ENCODE measurements at regions not wholly inside any gene's neighbourhood (a gene's known extent, or its start where the extent isn't known, plus 50 kb on each side); places are given as distances from the start of the nearest gene placed in this dataset.
A peak's percentile ranks its signal among the peaks of the same experiment; 100 is the strongest.

- ATAC-seq (peak; percentile 65), DNase-seq (ENCODE audit: low spot score) (peak; percentile 40)
- H2AFZ ChIP-seq = no peak overlapping the region
- no peaks in the 10 kb centered on the region for H3K36me3 Mint-ChIP-seq (ENCODE audit: low read depth)
- no peaks in the 10 kb centered on the region for H3K27me3 Mint-ChIP-seq (ENCODE audit: insufficient read depth, low read depth, poor library complexity)
- H3K4me1 ChIP-seq (ENCODE audit: insufficient read depth) = peaks cover 5% of the 10 kb centered on the region; the same call in 1 of the 2 replicates
- H3K4me3 Mint-ChIP-seq = no peak overlapping the region
- H3K36me3 ChIP-seq (ENCODE audit: insufficient read depth) = no peaks in the 10 kb centered on the region
- no peaks in the 10 kb centered on the region for H3K9me3 Mint-ChIP-seq
- no peak overlapping the region for H3K27ac ChIP-seq (ENCODE audit: low read depth)
- H3K9me2 ChIP-seq (ENCODE audit: insufficient read depth) = peaks cover 8% of the 10 kb centered on the region; the same call in 1 of the 2 replicates
- H3F3A ChIP-seq (replicated peaks; ENCODE audit: low read depth) = no peaks in the 10 kb centered on the region
- no peak overlapping the region for H3K4me2 ChIP-seq
- H3K4me1 Mint-ChIP-seq = peaks cover 7% of the 10 kb centered on the region
- H3K4me3 ChIP-seq = no peak overlapping the region
- no peaks in the 10 kb centered on the region for H4K20me1 ChIP-seq (replicated peaks; ENCODE audit: insufficient read depth)
- no peaks in the 10 kb centered on the region for H3K27me3 ChIP-seq (ENCODE audit: insufficient read depth)
- no peaks in the 10 kb centered on the region for H3K79me2 ChIP-seq (replicated peaks; ENCODE audit: insufficient read depth)
- peak overlapping the region; percentile 14; the same call in 1 of the 2 replicates for H3K27ac Mint-ChIP-seq
- no peak for TF ChIP-seq CREB1 (CRISPR knock-in tag; IDR thresholded peaks at IDR 0.05; ENCODE audit: low read depth)
- TF ChIP-seq CTCF (conservative IDR thresholded peaks at IDR 0.05; ENCODE audit: low read depth in 2 of 2) = no peak
- no peak for TF ChIP-seq ZNF114 (CRISPR knock-in tag; IDR thresholded peaks at IDR 0.05)
- TF ChIP-seq, protein P1, sequence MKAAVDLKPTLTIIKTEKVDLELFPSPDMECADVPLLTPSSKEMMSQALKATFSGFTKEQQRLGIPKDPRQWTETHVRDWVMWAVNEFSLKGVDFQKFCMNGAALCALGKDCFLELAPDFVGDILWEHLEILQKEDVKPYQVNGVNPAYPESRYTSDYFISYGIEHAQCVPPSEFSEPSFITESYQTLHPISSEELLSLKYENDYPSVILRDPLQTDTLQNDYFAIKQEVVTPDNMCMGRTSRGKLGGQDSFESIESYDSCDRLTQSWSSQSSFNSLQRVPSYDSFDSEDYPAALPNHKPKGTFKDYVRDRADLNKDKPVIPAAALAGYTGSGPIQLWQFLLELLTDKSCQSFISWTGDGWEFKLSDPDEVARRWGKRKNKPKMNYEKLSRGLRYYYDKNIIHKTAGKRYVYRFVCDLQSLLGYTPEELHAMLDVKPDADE (IDR thresholded peaks at IDR 0.05) = no peak
- TF ChIP-seq REST (IDR thresholded peaks at IDR 0.05; ENCODE audit: unreplicated experiment) = no peak
- TF ChIP-seq, protein P2, sequence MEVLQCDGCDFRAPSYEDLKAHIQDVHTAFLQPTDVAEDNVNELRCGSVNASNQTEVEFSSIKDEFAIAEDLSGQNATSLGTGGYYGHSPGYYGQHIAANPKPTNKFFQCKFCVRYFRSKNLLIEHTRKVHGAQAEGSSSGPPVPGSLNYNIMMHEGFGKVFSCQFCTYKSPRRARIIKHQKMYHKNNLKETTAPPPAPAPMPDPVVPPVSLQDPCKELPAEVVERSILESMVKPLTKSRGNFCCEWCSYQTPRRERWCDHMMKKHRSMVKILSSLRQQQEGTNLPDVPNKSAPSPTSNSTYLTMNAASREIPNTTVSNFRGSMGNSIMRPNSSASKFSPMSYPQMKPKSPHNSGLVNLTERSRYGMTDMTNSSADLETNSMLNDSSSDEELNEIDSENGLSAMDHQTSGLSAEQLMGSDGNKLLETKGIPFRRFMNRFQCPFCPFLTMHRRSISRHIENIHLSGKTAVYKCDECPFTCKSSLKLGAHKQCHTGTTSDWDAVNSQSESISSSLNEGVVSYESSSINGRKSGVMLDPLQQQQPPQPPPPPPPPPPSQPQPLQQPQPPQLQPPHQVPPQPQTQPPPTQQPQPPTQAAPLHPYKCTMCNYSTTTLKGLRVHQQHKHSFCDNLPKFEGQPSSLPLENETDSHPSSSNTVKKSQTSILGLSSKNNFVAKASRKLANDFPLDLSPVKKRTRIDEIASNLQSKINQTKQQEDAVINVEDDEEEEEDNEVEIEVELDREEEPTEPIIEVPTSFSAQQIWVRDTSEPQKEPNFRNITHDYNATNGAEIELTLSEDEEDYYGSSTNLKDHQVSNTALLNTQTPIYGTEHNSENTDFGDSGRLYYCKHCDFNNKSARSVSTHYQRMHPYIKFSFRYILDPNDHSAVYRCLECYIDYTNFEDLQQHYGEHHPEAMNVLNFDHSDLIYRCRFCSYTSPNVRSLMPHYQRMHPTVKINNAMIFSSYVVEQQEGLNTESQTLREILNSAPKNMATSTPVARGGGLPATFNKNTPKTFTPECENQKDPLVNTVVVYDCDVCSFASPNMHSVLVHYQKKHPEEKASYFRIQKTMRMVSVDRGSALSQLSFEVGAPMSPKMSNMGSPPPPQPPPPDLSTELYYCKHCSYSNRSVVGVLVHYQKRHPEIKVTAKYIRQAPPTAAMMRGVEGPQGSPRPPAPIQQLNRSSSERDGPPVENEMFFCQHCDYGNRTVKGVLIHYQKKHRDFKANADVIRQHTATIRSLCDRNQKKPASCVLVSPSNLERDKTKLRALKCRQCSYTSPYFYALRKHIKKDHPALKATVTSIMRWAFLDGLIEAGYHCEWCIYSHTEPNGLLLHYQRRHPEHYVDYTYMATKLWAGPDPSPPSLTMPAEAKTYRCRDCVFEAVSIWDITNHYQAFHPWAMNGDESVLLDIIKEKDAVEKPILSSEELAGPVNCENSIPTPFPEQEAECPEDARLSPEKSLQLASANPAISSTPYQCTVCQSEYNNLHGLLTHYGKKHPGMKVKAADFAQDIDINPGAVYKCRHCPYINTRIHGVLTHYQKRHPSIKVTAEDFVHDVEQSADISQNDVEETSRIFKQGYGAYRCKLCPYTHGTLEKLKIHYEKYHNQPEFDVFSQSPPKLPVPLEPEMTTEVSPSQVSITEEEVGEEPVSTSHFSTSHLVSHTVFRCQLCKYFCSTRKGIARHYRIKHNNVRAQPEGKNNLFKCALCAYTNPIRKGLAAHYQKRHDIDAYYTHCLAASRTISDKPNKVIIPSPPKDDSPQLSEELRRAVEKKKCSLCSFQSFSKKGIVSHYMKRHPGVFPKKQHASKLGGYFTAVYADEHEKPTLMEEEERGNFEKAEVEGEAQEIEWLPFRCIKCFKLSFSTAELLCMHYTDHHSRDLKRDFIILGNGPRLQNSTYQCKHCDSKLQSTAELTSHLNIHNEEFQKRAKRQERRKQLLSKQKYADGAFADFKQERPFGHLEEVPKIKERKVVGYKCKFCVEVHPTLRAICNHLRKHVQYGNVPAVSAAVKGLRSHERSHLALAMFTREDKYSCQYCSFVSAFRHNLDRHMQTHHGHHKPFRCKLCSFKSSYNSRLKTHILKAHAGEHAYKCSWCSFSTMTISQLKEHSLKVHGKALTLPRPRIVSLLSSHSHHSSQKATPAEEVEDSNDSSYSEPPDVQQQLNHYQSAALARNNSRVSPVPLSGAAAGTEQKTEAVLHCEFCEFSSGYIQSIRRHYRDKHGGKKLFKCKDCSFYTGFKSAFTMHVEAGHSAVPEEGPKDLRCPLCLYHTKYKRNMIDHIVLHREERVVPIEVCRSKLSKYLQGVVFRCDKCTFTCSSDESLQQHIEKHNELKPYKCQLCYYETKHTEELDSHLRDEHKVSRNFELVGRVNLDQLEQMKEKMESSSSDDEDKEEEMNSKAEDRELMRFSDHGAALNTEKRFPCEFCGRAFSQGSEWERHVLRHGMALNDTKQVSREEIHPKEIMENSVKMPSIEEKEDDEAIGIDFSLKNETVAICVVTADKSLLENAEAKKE (CRISPR knock-in tag; IDR thresholded peaks at IDR 0.05) = no peak
- no peak for TF ChIP-seq EZH2phosphoT487 (IDR thresholded peaks at IDR 0.05; ENCODE audit: unreplicated experiment)
- TF ChIP-seq NANOG (IDR thresholded peaks at IDR 0.05; ENCODE audit: borderline replicate concordance) = no peak
- TF ChIP-seq POLR2AphosphoS5 (IDR thresholded peaks at IDR 0.05; ENCODE audit: low read depth) = no peak
- no peak for TF ChIP-seq STAT1 (IDR thresholded peaks at IDR 0.05; ENCODE audit: unreplicated experiment)
- no peak for TF ChIP-seq JUNB (IDR thresholded peaks at IDR 0.05; ENCODE audit: unreplicated experiment)
- TF ChIP-seq EZH2 (IDR thresholded peaks at IDR 0.05; ENCODE audit: low read depth, unreplicated experiment) = no peak
- TF ChIP-seq ZNF331 (CRISPR knock-in tag; IDR thresholded peaks at IDR 0.05; ENCODE audit: low read depth) = no peak
Measured at GRCh38 chr2:102892698-102893310, 131.0 kb downstream of the TMEM182 start.

Measured in GM23338 (cell line).